SU-DHL-6 (cell line): ENCODE measurements at regions not wholly inside any gene's neighbourhood (a gene's known extent, or its start where the extent isn't known, plus 50 kb on each side); places are given as distances from the start of the nearest gene placed in this dataset.

Experiments
- H2AFZ ChIP-seq: fragments of 200-600 bp; sonication (generic); 2 replicates; pipeline ENCODE4 v1.6.1; 2014; ENCODE audit warnings: low read depth, mild to moderate bottlenecking, moderate library complexity, mixed read lengths, antibody characterized with exemption, low read length; ENCODE audit not compliant: severe bottlenecking
- H3F3A ChIP-seq: fragments of 200-600 bp; shearing (Covaris generic); 2 replicates; pipeline ENCODE4 v1.6.0; 2016; ENCODE audit warnings: antibody characterized with exemption, mild to moderate bottlenecking; ENCODE audit not compliant: insufficient read depth
- H3K27ac ChIP-seq: fragments of 200-600 bp; sonication (generic); 2 replicates; pipeline ENCODE4 v1.5.1; 2016; ENCODE audit warnings: low read depth, mild to moderate bottlenecking, low read length, moderate library complexity, mixed read lengths
- H3K27me3 ChIP-seq: fragments of 200-600 bp; sonication (generic), shearing (Covaris generic); 2 replicates; pipeline ENCODE4 v1.6.0; 2014; ENCODE audit warnings: mild to moderate bottlenecking, low read length
- H3K36me3 ChIP-seq: fragments of 200-600 bp; sonication (generic); 2 replicates; pipeline ENCODE4 v1.6.1; 2014; ENCODE audit warnings: mild to moderate bottlenecking, low read length, mixed read lengths
- H3K4me2 ChIP-seq: fragments of 300-600, 200-600 bp; shearing (Covaris generic), sonication (generic); 2 replicates; pipeline ENCODE4 v1.6.0; 2014; ENCODE audit warnings: low read length, low read depth, mild to moderate bottlenecking; ENCODE audit not compliant: poor library complexity, severe bottlenecking
- H3K4me3 ChIP-seq: fragments of 200-600 bp; sonication (generic); 2 replicates; pipeline ENCODE4 v1.5.1; 2014; ENCODE audit warnings: antibody characterized with exemption, low read length, mild to moderate bottlenecking, mixed read lengths; ENCODE audit not compliant: insufficient read depth, poor library complexity, severe bottlenecking
- H3K79me2 ChIP-seq: fragments of 200-600 bp; sonication (generic); 2 replicates; pipeline ENCODE4 v1.6.1; 2014; ENCODE audit warnings: mild to moderate bottlenecking, low read length, moderate library complexity; ENCODE audit not compliant: insufficient read depth
- H3K9ac ChIP-seq: fragments of 200-600 bp; sonication (generic); 2 replicates; pipeline ENCODE4 v1.7.0; 2014; ENCODE audit warnings: mild to moderate bottlenecking, low read length
- H3K9me2 ChIP-seq: fragments of 200-600 bp; sonication (generic); replicated peaks from 2 replicates; pipeline ENCODE4 v1.6.1; 2014; ENCODE audit warnings: low read length; ENCODE audit not compliant: insufficient read depth
- H3K9me3 ChIP-seq: fragments of 200-600 bp; sonication (generic); 2 replicates; pipeline ENCODE4 v1.6.1; 2014; ENCODE audit warnings: low read length, mixed read lengths; ENCODE audit not compliant: insufficient read depth
- H4K20me1 ChIP-seq: fragments of 200-600 bp; sonication (generic); 2 replicates; pipeline ENCODE4 v1.6.1; 2014; ENCODE audit warnings: low read depth, mild to moderate bottlenecking, antibody characterized with exemption, low read length, moderate library complexity, mixed read lengths
- EZH2phosphoT487 ChIP-seq: fragments of 200-600 bp; sonication (generic), shearing (Covaris generic); conservative IDR thresholded peaks from 2 replicates; pipeline ENCODE4 v1.6.1; 2018; ENCODE audit warnings: mild to moderate bottlenecking, antibody characterized with exemption, low read length, moderate library complexity, mixed read lengths
- TF ChIP-seq, protein P1 (sequence below): fragments of 200-600 bp; sonication (generic); IDR thresholded peaks from one replicate; pipeline ENCODE4 v1.5.1; 2017; ENCODE audit warnings: antibody characterized with exemption, mild to moderate bottlenecking, low read length, moderate library complexity; ENCODE audit not compliant: insufficient read depth, poor library complexity, severe bottlenecking

DNA sequence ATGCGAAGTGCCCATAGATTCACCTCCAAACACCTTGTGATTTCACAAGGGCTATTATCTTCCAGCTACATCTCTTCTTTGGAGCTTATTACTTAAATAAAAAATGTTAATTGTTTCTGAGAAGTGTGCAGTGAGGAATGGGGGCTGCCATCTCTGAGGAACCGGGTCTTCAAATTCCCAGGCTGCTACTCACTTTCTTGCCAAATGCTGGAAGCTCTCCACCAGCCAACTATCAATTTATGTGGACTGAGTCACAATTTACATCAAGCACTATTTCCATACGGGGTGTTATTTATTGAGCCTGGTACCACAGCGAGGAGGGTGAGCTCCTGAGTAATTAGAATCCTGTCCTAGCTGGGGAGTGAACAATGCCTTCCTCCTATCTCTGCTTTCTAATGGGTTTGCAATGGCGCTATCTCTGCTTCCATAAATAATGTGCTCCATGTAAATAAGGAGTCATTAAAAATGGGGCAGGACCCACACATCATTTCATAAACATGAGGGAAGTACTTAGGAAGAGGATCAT is 898.3 kb downstream of the VRK1 start:
- H3F3A ChIP-seq, result no peaks in the 10 kb centered on the region
- H3K4me3 ChIP-seq, result no peak overlapping the region
- no peak overlapping the region for H3K9ac ChIP-seq
- TF ChIP-seq, protein P1, sequence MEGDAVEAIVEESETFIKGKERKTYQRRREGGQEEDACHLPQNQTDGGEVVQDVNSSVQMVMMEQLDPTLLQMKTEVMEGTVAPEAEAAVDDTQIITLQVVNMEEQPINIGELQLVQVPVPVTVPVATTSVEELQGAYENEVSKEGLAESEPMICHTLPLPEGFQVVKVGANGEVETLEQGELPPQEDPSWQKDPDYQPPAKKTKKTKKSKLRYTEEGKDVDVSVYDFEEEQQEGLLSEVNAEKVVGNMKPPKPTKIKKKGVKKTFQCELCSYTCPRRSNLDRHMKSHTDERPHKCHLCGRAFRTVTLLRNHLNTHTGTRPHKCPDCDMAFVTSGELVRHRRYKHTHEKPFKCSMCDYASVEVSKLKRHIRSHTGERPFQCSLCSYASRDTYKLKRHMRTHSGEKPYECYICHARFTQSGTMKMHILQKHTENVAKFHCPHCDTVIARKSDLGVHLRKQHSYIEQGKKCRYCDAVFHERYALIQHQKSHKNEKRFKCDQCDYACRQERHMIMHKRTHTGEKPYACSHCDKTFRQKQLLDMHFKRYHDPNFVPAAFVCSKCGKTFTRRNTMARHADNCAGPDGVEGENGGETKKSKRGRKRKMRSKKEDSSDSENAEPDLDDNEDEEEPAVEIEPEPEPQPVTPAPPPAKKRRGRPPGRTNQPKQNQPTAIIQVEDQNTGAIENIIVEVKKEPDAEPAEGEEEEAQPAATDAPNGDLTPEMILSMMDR, result no peak
- TF ChIP-seq EZH2phosphoT487, result no peak
- H3K4me2 ChIP-seq, result no peak overlapping the region
- H3K79me2 ChIP-seq, result no peaks in the 10 kb centered on the region
- no peaks in the 10 kb centered on the region for H3K9me3 ChIP-seq
- H3K36me3 ChIP-seq, result no peaks in the 10 kb centered on the region
- no peak overlapping the region for H2AFZ ChIP-seq
- H3K27me3 ChIP-seq, result no peaks in the 10 kb centered on the region
- no peak overlapping the region for H3K27ac ChIP-seq
- no peaks in the 10 kb centered on the region for H4K20me1 ChIP-seq
- H3K9me2 ChIP-seq, result no peaks in the 10 kb centered on the region

DNA sequence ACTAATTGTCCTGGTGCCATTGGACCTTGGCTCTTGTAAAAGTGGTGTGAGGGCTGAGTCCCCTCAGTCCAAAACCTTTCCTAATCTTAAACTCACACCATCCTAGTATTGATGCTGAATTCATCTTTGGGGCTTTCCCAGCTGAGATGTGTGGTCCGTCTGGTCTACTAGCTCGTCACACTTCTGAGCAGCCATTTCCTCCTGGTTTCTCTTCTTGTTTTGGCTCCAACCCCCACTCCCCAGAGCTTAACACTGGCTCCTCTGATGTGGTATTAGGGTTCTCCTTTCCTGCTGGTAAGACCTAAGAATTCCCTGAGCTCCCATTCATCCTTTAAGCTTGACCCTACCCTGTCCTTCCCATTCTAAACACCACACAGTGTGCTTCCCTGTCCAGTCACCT is 900.6 kb downstream of the VRK1 start:
- Histone ChIP-seq H2AFZ (no peak overlapping the region), H3K79me2 (no peaks in the 10 kb centered on the region), H3K9me2 (no peaks in the 10 kb centered on the region), H3K9me3 (no peaks in the 10 kb centered on the region), H4K20me1 (no peaks in the 10 kb centered on the region), H3K9ac (no peak overlapping the region), H3K4me2 (no peak overlapping the region), H3K27me3 (no peaks in the 10 kb centered on the region), H3K36me3 (no peaks in the 10 kb centered on the region), H3K27ac (no peak overlapping the region), H3F3A (no peaks in the 10 kb centered on the region), H3K4me3 (no peak overlapping the region)
- TF ChIP-seq, protein P1, result no peak
- TF ChIP-seq EZH2phosphoT487, result no peak

DNA sequence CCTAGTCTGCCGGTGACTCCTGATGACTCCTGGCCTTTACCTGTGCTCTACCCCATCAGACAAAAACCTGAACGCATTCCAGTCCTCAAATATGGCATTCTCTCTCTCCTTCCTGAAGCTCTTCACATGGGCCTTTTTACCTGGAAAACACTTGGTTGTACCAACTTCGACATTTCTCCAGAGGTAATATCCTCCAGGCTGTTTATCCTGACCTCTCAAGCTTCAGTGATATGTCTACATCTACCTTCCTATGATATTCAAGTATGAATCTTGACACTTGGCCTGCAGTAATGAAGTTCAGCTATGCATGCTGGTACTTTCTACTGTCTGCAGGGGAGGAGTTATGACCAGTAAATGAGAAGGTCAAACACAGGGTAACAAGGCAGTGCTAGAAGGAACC is 901.8 kb downstream of the VRK1 start:
- no peak overlapping the region for H3K27ac ChIP-seq
- no peaks in the 10 kb centered on the region for H4K20me1 ChIP-seq
- no peak overlapping the region for H3K4me3 ChIP-seq
- no peak overlapping the region for H3K4me2 ChIP-seq
- no peak overlapping the region for H2AFZ ChIP-seq
- no peaks in the 10 kb centered on the region for H3K9me2 ChIP-seq
- no peak for TF ChIP-seq EZH2phosphoT487
- TF ChIP-seq, protein P1, result no peak
- H3K9me3 ChIP-seq, result no peaks in the 10 kb centered on the region
- H3K27me3 ChIP-seq, result no peaks in the 10 kb centered on the region
- H3F3A ChIP-seq, result no peaks in the 10 kb centered on the region
- no peaks in the 10 kb centered on the region for H3K36me3 ChIP-seq
- no peak overlapping the region for H3K9ac ChIP-seq
- no peaks in the 10 kb centered on the region for H3K79me2 ChIP-seq
